GM18951 (cell line): ENCODE measurements at regions not wholly inside any gene's neighbourhood (a gene's known extent, or its start where the extent isn't known, plus 50 kb on each side); places are given as distances from the start of the nearest gene placed in this dataset.
"Not testable (repeated sequence)": the region's sequence is repeated elsewhere in the genome, so short reads cannot be mapped to it uniquely, and the experiment has no call there.

Source experiments
- POLR2A ChIP-seq: IDR thresholded peaks from 4 replicates; pipeline ENCODE4 v1.6.1; 2011; ENCODE audit warnings: mild to moderate bottlenecking; ENCODE audit not compliant: insufficient read length, insufficient read depth; ENCODE audit errors: extremely low read depth
- in situ Hi-C: fragments of 300-500 bp; cut with MboI; formaldehyde crosslinking; loops from one replicate; pipeline ENCODE4 v1.12.0; 2022; ENCODE audit warnings: low sequenced_read_pairs, mixed read lengths, inconsistent platforms; ENCODE audit not compliant: unreplicated experiment

DNA sequence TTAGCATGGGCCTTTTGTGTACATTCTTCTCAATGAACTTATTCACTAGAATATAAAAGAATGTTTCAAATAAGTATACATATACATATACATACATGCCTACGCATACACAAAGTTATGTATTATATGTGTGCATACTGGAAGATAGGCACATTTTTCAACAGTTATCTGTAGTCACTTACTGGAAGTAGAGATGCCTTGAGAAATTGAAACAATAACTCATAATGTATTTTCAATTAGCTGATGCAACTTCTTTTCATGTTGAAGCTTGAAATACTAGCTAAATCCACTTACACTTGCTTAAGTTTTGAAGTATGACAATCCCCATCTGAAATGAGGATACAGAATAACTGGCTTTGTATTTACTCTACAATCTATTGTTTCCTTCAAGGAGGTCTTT lies 469.0 kb upstream of the PTGER4 start:
- TF ChIP-seq POLR2A: no peak
- in situ Hi-C loops: no loop called here

DNA sequence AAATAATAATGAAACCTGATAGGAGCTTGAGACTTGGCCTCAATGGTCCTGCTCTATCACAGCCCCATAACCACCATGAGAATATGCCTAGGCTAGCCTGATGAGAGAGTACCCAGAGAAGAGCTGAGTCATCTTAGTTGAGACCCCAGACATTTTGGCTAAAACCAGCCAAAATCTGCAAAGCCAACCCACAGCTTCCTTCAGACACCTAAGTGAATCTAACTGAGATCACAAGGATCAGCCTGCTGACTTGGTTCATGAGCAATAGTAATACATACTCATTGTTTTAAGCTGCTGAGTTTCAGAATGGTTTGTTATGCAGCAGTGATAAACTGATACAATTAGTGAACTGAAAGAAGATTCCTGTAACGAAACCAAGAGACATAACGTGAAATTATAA lies 473.7 kb upstream of the PTGER4 start:
- TF ChIP-seq POLR2A: no peak
- in situ Hi-C loops: no loop called here

DNA sequence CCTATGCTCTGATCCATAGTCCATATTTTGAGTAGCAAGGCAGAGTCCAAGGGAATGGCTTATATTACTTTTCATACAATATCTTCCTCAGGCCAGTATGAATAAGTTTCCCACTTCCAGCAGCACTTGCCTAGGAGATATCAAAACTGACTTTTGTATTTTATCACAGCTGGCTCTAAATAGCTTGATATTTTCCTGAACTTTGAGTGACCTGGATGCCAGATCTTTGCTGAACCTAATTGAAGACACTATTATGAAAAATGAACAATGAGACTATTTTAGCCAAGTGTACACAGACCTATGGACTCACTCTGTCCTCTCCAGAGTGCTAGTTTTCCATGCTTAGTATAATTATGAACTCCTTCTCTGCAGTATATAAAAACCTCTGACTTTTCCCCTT lies 475.6 kb upstream of the PTGER4 start:
- no peak for TF ChIP-seq POLR2A

GRCh38 chr5:40202814-40203440 lies 476.8 kb upstream of the PTGER4 start:
- TF ChIP-seq POLR2A: no peak
- in situ Hi-C loops: no loop called here

More for the DNA sequence above, 475.6 kb upstream of the PTGER4 start:
- in situ Hi-C loops: no loop called here

DNA sequence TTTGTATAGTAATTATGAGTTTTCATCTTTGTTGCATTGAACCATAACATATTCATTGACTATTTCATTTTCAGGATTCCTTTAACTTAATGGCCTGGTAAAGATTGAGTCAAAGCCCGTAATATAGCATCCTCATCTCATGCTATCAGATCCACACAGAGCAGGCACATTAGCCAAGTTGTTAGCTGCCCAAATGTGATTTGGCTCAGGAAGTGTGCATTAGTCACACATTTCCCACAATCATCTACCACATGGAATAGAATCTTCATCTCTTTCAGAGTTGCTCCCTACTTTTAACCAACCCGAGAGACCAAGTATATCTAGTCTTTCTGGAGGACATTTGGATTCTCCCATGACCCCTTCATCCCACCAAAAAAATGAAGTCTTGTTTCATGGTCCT lies 481.0 kb upstream of the PTGER4 start:
- in situ Hi-C loops: no loop called here

GRCh38 chr5:40195574-40195973 lies 484.1 kb upstream of the PTGER4 start:
- in situ Hi-C loops: not testable (repeated sequence)

More for the DNA sequence above, 481.0 kb upstream of the PTGER4 start:
- no peak for TF ChIP-seq POLR2A

DNA sequence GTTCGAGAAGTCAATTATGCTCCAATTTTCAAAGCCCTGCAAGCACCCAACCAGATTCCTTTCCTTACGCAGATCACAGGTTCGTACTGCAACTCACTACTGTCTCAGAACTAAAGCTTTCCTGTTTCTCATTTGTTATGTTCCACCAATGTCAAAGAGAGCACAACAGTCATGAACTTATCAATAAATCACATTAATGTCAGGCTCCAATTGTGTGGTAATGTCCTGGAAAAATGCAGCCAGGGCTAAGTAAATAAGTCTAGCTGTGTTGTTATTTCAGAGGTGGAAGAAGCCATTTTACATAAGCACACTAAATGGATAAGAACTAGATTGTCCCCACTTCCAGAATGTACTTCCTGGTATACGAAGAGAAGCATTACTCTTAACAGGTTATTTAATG lies 488.6 kb upstream of the PTGER4 start:
- in situ Hi-C loops: no loop called here
- TF ChIP-seq POLR2A: no peak

- in situ Hi-C loops: no loop called here
- no peak for TF ChIP-seq POLR2A
Observed at GRCh38 chr5:40172721-40173120, 507.0 kb upstream of the PTGER4 start.

DNA sequence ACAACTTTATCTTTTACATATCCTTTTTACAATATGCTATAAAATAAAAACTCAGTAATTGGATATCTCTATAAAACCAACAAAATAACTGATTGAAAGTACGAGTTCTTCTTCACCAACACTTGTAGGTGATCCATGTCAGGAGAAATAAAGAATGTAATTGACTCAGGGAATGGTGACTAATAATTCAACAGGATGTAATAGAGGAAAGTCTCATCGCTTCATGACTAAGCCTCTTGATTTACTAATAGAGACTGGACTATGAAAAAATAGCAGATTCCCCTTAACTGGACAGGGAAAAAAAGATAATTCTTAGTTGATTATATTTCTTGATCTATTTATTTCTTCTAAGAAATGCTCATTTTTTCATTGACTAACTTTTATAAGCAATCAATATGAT lies 507.7 kb upstream of the PTGER4 start:
- in situ Hi-C loops: no loop called here
- TF ChIP-seq POLR2A: no peak

DNA sequence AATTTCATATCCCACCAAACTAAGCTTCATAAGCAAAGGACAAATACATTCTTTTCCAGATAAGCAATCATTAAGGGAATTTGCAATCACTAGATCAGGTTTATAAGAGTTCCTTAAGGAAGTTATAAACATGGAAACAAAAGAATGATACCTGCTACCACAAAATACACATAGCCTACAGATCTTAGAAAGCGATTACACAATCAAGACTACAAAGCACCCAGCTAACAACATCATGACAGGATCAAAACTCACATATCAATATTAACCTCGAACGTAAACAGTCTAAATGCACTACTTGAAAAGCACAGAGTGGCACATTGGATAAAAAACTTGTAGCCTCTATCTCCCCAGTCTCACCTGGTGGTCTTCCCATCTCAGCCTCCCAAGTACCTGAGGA lies 512.4 kb upstream of the PTGER4 start:
- TF ChIP-seq POLR2A: no peak
- in situ Hi-C loops: no loop called here

DNA sequence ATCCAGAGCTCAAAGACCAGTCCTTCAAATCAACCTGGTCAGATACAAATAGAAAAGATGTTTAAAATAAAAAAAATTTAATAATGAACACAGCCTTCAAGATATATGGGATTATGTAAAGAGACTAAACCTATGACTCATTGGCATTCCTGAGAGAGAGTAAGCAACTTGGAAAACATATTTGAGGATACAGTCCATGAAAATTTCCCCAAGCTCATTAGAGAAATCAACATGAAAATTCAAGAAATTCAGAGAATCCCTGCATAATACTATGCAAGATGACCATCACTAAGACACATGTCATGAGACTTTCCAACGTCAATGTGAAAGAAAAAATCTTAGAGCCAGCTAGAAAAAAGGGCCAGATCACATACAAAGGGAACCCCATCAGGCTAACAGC lies 512.9 kb upstream of the PTGER4 start:
- no peak for TF ChIP-seq POLR2A
- in situ Hi-C loops: no loop called here

GRCh38 chr5:40165789-40166728 lies 513.7 kb upstream of the PTGER4 start:
- in situ Hi-C loops: no loop called here
- no peak for TF ChIP-seq POLR2A

GRCh38 chr5:40165106-40165788 lies 514.5 kb upstream of the PTGER4 start:
- TF ChIP-seq POLR2A: no peak
- in situ Hi-C loops: no loop called here
